GM11168 (cell line): ENCODE measurements at regions not wholly inside any gene's neighbourhood (a gene's known extent, or its start where the extent isn't known, plus 50 kb on each side); places are given as distances from the start of the nearest gene placed in this dataset.

ENCODE experiments used
- in situ Hi-C: fragments of 300-500 bp; cut with MboI; formaldehyde crosslinking; loops from one replicate; pipeline ENCODE4 v1.12.0; 2022; ENCODE audit warnings: low sequenced_read_pairs; ENCODE audit not compliant: unreplicated experiment

DNA sequence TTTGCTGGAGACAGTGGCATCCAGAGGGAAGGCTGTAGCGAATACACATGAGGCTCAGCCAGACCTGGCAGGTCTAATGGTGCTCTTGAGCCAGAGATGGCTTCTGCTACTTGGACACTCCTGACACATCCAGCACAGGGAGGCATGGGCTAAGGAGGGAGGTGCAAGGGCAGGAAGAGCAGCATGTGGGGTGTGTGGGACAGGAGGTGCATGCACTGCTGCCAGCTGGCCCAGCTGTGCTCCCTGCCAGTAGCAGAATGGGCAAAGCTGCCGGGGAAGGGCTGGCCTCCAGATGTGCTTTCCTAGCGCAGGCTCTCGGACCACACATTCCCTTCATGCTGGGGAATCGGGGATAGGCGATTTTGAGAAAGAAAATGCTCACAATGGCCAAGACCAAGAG lies 309.2 kb downstream of the CDC5L start:
- in situ Hi-C loops: no loop called here

DNA sequence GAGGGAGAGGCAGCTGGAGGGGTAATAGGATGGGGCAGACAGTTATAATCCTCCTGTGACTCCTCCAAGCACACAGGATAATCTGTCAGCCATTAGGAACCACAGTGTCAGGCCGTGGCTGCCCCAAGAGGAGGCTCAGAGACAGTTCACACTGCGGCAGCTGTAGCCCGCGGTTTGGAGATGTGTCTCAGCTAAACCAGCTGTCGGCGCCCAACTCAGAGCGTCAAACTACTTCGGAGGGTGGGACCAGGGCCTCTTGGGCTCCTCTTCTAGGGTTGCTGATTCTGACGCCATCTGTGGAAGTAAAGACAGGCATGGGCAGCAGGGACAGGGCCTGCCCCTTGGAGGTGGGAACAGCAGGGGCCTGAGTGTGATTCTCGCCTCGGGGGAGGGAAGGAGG lies 309.8 kb downstream of the CDC5L start:
- in situ Hi-C loops: no loop called here

GRCh38 chr6:44698602-44699001 lies 311.1 kb downstream of the CDC5L start:
- in situ Hi-C loops: no loop called here

DNA sequence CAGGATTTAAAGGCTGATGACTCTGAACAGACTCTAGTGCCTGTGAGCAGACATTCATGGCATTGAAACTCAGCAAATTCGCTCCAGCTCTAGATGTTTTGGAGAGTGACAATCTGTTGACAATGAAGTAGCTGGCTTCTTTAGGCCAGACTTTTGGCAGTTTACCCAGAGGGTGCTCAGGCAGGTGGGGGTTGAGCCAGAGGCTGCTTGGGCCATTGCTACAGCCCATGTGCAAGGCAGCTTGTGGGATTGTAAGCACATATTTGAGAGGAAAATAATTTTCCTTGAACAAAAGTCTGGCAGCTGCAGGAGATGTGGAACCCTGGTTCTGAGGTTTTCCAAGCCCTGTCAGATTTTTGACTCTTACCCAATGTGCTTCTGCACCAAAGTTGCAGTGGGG lies 311.6 kb downstream of the CDC5L start:
- in situ Hi-C loops: no loop called here

DNA sequence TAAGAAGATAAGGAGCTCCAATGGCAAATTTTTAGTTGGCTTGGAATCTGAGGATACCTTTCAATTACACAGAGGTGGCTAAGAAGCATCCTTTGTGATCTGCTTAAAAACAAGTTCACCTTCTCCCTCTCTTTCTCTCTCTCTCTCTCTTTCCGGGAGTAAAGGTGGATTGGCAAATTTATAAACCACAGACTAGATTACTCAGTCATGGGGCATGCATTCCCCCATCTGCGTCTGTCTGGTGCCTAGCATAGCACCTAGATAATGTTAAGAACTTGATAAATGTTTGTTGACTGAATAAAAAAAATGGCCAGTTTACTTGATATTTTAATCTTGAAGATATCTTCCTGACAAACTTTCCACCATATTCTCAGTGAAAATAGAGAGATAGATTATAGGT lies 312.3 kb downstream of the CDC5L start:
- in situ Hi-C loops: no loop called here

- in situ Hi-C loops: no loop called here
Observed at GRCh38 chr6:44700422-44700821, 312.9 kb downstream of the CDC5L start.

DNA sequence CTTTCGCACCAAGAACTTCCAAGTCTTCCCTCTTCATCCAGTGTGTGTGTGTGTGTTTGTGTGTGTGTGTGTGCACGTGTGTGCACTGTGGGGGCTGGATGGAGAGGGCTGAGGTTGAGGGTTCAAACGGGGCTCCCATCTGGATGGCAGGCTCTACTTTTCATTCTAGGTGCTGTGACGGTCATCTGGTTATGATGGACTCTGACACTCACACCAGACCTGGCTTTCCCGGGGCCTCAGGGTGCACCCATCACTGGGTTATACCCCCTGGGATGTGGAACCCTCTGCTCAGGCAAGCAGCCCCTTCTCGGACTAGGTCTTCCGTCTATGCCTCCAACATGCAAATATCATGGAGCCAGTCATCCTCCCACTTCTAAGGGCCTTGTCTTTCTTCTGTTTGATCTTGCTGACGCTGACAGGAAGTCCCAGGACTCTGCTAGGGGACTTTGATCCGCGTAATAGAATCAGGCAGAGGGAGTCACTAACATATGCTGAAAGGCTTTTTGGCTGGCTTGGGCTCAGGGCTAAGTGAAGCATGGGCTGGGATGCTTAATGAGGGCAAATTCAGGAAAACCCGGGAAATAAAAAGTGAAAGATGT lies 313.6 kb downstream of the CDC5L start:
- in situ Hi-C loops: no loop called here

DNA sequence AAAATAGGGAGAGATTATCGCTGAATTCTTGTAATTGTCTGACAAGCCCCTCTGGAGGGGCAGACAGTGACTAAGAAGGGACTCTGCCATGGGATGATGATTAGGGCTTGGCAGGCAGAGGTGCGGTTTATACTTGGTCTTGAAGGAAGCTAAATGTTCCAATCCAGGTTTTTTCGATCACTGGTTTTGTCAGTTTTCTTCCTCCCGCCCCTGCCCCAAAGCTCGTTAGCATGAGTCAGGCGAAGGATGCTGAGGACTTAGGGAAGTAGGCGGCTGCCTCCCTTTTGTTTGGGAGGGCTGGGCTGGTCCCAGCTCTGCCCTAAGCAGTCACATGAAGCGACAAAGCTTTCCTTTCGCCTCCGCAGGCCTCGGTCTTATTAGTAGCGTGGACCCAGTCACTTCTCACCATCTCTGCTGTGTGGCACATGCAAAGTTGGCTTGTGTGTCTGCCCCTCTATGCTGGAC lies 314.2 kb downstream of the CDC5L start:
- in situ Hi-C loops: no loop called here

- in situ Hi-C loops: no loop called here
Observed at GRCh38 chr6:44702292-44702691, 314.8 kb downstream of the CDC5L start.

GRCh38 chr6:44704240-44705150 lies 317.0 kb downstream of the CDC5L start:
- in situ Hi-C loops: no loop called here

- in situ Hi-C loops: no loop called here
Observed at GRCh38 chr6:44705596-44705995, 318.1 kb downstream of the CDC5L start.

DNA sequence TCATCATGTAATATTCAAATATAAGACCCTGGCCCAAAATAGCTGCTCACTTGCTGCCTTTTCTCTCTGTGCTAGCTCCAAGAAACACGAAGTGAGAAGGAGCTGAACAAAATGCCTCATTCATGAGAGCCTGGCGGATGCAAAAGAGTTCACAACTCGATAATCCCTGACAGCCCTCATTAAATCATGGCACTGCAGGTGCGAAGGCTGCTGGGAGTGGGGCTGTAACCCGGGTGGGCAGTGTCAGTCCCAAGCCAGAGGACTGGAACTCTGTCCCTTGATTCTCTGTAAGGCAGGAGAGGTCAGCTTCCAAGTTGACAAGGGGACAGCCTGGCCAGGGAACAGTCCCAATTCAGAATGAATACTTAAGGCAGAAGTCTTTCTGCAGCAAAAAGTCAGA lies 318.5 kb downstream of the CDC5L start:
- in situ Hi-C loops: no loop called here

GRCh38 chr6:44708208-44708607 lies 320.7 kb downstream of the CDC5L start:
- in situ Hi-C loops: no loop called here

- in situ Hi-C loops: no loop called here
Observed at GRCh38 chr6:44712353-44713111, 325.0 kb downstream of the CDC5L start.

- in situ Hi-C loops: no loop called here
Observed at GRCh38 chr6:44715188-44715587, 327.7 kb downstream of the CDC5L start.

DNA sequence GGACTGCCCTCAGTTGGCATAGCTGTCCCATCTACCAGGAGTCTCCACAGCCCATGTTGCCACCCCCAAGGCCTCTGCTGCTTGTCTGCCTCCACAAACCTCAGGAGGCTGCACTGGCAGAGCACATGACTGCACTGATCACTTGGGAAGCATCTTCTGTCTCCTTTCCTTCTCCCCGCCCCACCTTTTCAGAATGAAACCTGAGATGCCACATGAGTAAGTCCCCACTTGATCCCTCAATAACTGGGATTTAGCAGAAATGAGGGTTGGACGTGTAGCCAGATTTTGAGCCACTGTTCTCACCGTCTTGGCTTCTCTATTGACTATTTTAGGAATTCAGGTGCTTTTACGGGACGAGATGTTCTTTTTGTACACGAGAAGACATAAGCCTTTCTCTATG lies 328.4 kb downstream of the CDC5L start:
- in situ Hi-C loops: no loop called here

DNA sequence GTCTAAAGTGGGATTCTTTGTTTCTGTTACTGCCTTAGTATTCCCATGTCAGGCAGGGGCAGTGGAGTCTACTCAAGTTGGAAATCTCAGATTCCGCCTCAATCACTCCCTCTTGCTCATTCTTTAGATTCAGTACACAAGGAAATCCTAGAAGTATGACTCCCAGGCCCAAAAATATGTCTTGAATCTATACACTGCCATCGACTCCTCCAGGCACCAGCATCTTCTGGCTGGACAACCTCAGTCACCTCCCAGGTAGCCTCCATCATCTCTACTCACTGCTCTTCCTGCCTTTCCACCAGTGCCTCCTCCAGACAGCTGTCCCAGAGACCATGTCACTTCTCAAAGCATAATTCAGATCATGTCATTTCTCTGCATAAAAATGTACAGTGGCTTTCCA lies 329.9 kb downstream of the CDC5L start:
- in situ Hi-C loops: no loop called here

DNA sequence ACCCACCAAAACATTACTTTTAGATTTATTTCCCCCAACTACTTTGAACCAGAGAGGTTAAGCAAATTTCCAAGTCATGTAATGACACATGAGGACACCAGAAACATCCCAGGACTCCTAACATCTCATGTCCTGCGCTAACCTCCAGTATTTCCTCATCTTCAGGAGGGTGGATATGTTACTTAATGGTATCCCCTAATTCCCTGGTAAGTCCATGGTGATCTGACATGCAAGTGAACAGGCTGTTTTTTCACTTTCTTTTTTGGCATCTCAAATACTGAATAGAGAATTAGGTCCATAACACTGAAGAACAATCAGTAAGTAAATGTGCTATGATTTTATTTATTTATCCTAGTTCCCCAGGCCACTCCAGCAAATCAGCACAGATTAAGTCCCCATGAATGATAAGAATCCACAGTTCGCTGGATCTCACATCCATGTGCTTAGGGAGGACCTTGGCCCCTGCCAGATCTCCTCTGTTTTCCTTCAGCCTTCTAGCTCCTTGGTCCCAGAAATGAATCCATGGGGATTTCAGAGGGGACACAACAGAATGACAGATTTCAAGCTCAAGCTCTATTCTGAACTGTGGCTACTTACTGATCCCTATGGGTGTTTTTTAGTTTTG lies 334.6 kb downstream of the CDC5L start:
- in situ Hi-C loops: no loop called here

GRCh38 chr6:44722736-44723135 lies 335.2 kb downstream of the CDC5L start:
- in situ Hi-C loops: no loop called here

DNA sequence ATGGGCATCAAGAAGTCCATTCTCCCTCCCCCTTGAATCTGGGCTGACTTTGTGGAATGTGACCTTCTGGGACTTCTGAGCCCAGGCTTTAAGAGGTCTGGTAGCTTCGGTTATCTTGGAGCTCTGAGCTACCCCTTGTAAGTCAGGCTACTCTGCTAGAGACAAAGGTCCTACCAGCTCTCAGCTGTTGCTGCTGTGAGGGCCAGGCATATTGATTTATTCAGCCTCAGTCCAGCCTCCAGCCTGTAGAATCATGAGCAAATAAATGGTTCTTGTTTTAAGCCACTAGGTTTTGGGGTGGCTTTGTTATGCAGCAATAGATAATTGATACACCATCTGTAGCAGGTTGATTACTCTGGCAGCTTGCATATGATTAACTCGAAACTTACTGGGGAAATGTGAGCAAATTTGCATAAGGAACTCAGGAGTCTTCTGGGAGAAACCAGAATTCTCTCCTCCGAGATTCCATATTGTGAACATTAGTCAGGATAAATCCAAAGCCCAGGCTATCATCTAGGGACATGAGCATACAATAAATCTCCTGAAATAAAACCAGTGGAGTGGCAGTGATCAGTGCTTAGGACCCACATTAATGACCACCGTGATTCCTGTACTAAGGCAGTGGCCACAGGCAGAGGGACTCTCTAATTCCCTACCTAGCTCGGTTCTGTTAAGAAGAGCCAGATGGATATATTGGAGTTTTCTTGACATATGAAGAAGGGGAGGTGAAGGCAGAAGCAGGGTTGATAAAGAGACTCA lies 336.1 kb downstream of the CDC5L start:
- in situ Hi-C loops: no loop called here
